GM19240 (cell line): ENCODE measurements at regions not wholly inside any gene's neighbourhood (a gene's known extent, or its start where the extent isn't known, plus 50 kb on each side); places are given as distances from the start of the nearest gene placed in this dataset.
"Not testable (repeated sequence)": the region's sequence is repeated elsewhere in the genome, so short reads cannot be mapped to it uniquely, and the experiment has no call there.

Experiments used
- DNase-seq: peaks from one replicate; pipeline ENCODE4 v3.0.0; 2011; ENCODE audit warnings: low spot score; ENCODE audit not compliant: insufficient read length

DNA sequence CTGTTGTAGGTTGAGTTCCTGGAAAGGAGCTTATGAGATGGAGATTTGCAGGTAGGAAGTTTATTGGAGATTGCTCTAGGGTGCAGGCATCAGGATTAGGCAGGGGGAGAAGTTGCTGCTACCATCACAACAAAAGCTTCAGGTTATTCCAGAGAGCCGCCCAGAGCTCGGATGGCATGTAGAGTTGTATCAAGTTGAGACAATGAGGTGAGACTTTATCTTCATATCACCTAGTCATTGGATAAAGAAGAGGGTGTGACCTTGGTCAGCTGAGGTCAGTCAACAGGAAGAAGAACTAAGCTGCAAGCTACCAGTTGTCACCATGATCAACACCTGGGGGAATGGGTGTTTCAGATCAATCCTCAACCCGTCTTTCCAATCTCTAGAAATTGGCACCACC, 342.0 kb downstream of the RFC3 start:
- no peak for DNase-seq

DNA sequence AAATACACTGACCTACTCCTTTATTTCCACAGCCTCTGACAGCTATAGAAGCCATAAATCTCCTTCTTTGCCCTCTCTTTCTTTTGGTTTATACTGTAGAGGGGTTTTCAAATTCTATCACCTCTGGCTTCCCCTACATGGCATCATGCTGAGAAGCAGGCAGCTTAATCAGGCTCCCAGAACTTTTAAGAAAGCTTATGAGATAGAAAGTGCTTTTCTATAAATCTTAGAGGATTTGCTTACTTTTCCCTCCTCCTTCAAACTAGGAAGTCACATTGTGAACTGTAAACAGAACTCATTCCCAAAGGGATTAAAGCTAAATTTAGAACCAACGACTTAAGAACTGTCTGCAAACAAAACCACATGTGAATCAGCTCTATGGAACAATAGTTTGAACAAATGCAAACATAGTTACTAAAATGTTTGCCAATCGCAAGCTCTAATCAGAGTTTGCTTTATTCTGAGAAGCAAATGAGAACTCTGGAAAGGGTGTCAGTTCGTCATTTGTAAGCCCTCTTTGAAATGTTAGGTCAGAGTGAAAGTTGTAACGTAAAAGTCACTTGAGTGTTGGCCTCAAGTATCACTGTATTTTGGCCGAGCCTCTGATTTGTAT, 344.1 kb downstream of the RFC3 start:
- DNase-seq: no peak

DNA sequence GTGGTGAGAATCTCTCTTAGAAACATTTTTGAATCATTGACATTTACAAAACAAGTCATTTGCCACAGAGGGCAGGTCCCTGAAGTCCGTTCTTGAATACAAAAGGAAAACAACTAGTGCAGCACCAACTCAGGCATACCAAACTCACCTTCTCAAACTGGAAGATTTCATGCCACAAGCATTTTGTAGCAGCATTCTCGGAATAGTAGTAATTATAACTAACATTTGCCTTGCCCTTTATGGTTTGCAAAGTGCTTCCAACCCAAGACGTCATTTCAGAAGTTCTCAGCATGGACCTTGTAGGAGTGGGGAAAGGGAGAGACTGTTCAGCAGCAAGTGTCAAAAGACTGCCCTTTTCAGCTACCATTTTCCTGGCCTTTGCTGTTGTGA, 344.6 kb downstream of the RFC3 start:
- DNase-seq: no peak

DNA sequence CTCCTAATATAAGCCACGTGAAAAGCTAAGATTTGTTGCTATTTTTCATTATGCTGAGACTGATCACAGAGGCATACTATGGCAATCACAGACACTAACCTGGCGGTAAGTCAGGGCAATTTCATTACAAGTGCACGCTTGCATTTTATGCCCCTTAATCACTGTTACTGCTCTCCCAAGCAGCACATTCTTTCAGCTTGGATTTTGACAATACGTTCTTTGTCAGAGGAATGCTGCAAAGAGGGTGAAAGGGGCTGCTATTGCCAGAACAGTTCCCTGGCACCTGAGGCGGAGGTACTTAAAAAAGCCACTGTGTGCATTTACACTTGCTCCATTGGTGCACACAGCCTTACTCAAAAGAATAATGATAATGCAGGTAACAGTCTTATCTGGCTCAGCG, 346.6 kb downstream of the RFC3 start:
- no peak for DNase-seq

DNA sequence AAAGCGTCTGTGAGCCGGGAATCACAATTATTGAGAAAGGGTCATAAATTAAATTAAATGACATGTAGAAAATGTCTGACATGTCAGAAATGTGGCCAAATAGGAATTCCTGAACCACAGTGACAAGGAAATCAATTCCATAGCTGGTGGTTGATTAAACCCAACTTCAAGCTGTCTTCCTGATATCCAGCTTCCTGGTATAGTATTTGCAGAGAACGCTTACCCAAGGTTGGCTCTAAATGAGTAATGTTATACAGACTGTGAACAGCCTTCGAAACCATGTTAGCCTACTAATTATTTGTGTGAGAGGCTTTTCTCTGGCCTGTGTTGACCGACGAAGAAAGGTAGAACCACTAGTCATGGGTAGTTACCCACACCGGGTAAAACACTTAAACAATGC, 347.2 kb downstream of the RFC3 start:
- no peak for DNase-seq

DNA sequence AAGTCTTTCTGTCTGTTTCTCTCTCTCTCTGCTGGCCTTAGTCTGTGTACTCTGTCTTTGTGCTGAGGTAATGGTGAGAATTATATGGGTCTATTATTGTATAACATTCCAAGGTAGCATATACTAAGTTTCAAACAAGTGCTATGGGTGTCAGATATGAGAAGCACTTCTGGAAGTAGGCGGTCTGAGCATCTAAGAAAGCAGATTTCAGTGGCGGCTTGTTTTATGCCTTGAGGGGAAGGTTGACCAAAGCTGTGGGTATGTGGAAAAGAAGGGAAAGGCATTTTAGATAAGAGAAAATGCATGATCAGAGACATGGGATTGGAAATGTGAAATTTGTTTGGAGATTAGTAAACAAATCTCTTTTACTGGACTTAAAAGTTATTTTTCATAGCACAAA, 348.5 kb downstream of the RFC3 start:
- no peak for DNase-seq

DNA sequence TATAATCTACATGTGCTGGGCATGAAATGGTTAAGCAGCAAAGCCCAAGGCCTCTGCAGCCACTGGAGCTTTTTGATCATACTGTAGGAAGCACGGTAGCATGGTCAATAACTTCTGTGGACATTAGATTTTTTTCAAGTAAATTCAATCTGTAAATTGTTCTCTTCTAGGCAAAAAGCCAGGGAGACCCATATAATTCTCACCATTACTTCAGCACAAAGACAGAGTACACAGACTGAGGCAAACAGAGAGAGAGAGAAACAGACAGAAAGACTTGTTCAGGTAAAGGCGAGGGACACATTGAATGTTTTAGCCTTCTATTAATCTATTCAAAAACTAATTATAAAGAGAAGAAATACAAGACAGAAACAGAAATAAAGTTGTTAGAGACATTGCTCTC, 349.4 kb downstream of the RFC3 start:
- DNase-seq: no peak

DNA sequence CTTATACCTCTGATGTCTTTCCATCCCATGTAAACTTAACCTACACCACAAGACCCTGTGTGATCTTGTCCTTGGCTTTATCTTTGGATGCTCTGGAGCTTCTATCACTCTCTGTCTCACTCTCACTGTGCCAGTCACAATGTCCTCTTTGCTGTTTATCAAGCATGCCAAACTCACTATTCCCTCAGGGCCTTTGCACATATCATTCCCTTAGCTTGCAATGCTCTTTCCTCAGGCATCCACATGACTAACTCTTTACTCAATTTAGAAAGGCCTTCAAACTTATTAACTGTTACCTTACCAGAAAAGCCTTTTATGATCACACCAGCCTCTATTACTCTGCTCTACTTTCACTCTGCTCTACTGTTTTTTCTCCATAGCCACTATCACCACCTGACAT, 354.1 kb downstream of the RFC3 start:
- no peak for DNase-seq

DNA sequence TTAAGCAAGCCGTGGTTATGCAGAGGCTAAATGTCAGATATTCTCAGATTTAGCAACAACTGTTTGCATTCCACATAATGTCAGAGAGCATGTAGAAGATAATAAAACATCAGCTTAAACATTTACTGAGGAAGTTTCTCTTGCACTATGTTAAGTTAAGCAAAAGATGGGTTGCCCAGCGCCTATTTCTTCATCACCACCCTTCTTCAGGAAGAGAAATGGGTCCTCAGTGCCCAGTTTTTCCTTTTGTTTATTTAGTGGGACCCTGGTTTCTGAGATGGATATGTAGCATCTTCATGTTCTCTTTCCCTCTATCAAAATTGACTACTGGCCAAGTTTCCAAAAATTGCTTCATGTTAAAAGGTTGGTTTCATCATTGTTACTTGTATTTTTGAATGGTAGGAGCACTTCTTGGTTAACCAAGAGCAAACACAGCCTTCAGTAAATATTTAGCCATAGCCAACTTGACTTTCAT, 356.8 kb downstream of the RFC3 start:
- DNase-seq: no peak

DNA sequence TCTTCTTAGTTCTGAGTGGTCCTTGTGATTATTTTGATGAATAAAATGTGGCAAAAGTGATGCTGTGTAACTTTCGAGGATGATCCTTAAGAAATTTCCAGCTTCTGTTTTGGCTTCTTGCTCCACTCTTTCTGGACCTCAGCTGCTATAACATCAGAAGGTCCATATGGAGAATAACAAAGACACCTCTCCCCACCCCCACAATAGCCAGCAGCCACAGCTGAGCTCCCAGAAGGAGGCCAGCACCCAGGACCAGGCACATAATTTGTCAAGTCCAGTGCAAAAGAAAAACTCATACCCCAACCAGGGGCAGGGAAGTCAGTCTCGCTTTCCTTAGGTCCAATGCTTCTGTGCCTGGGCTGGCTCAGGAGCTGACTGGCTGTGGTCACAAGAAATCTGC, 357.6 kb downstream of the RFC3 start:
- DNase-seq: no peak

DNA sequence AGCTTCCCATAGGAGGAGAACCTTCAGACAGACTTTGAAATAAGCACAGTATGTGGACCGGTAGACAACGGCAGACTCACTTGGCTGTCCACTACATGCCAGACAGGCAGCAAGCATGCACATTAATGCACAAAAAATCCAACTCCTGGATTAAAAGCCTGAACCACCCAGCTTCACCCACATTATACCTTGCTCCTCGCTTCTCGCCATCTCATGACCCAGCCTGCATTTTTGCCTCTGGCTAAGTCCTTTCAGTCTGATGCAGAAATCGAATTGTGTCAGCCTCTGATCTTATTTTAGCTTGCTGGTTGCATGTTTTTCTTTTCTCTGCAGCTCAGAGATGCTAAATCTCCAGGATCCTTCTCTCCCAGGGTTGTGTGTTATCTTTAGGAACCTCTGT, 358.7 kb downstream of the RFC3 start:
- DNase-seq: no peak

DNA sequence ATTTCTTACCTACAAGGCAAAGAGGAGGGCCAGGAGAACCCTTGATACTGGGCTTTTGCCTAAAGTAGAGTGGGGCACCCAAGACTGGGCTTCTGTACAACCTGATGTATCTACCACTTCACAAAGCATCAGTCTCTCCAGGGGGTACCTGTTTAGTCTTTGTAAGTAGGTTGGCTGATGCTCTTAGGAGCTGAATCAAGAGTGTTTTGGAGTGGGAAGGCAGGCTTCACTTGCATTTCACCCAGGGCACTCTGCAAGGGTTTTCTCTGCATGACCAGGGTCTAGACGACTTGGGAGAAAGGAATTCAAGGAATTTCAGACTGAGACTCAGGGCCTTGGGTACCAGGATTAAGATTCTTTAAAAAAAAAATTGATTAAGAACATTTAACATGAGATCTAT, 361.5 kb downstream of the RFC3 start:
- DNase-seq: no peak

DNA sequence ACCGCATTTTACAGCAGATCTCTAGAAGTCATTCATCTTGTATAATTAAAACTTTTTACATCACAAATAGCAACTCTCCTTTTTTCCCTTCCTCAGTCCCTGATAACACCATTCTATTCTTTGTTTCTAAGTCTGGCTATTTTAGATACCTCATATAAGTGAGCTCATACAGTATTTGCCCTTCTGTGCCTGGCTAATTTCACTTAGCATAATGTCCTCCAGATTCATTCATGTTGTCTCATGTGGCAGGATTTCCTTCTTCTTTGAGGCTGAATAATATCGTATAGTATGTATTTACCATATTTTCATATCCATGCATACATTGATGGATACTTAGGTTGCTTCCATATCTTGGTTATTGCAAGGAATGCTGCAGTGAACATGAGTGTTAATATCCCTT, 362.0 kb downstream of the RFC3 start:
- DNase-seq: no peak

DNA sequence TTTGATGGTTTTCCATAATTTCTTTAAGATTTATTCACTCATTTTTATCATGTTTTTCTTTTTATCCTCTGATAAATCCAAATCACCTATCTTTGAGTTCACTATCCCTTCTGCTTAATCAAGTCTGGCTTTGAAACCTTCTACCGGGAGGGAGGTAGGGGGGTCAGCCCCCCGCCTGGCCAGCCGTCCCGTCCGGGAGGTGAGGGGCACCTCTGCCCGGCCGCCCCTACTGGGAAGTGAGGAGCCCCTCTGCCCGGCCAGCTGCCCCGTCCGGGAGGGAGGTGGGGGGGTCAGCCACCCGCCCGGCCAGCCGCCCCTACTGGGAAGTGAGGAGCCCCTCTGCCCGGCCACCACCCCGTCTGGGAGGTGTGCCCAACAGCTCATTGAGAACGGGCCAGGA, 363.3 kb downstream of the RFC3 start:
- DNase-seq: not testable (repeated sequence)

DNA sequence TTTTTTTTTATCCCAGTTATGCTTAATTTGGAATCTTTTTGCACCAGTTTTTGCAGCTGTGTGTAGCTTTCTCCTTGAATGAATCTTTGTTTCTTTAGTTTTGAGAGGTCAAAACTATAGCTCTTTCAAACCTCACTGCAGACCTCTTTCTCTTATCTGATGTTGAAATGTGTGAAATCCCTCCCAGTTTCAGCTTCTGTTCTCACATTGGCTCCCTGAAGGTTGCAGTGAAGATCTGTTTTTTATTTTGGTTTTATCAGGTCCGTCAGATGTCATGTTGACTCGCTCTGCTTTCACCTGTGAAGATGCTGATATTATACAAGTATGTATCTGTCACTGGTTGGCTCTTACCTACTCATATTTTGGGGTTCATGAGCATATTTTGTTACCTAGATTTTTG, 372.0 kb downstream of the RFC3 start:
- DNase-seq: no peak

DNA sequence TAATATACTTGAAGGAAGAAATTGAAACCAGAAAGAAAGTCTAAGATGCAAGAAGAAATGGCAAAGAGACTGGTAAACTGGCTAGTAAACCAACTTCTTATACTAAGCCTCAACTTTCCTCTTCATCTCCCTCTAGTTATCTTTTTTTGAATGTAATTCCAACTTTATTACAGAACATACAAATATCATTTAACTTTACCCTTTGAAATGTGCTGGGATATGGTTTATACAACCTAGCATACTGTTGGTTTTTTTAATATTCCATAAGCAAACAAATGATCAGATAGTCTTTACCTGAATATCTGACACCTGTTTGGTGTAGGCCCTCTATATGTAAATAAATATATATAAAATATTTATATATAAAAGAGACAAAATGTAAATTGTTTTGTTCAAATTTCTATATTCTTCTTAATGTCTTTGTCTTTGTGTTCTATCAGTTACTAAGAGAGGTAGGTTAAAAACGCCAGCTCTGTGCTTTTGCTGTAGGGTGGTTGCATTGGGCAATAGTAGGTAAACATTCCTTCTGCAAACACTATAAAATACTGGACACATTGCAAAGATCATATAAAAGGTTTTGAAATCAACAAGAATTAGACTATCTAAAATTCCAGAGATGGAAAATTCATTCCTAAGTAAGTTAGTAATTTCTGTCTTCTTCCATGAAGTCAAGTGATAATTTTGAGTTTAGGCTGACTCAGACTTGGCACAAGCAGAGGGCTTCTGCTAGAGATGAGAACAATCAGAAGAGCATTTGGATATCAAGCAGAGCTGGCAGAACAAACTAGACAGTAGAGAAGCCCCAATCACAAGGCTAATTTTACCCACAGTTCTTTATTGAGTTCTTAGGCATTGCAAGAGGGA, 383.3 kb downstream of the RFC3 start:
- DNase-seq: no peak

DNA sequence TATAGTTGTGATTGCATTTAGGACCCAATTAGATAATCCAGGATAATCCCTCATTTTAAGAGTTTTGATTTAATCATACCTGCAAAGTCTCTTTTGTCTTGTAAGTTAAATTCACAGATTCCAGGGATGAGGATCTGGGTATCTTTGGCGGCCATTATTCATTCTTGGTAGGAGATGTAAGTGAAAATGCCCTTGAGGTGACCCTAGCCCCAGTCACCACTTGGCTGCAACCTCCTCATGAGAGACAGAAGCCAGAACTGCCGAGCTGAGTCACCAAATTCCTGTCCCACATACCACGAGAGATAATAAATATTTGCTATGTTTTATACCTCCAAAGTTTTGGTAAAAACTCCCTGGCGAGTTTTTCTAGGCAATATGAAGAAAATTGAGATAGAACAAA, 389.4 kb downstream of the RFC3 start:
- no peak for DNase-seq

DNA sequence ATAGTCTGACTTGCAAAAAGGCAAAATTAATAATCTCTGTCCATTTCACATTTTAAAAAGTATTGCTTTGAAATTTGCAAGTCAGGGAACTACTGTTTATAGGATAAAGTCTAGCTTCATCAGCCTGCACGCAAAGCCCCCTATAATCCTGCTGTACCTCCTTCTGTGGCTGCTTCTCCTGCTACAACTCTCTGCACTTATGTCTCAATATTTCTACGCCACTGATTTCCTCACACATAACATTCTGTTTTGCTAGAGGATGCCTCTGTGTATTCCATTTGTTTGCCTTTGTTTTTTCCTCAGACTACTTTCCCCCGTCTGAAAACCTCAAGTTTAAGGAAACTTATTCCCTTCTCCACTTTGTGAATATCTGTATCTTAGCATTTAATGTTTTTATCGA, 389.9 kb downstream of the RFC3 start:
- DNase-seq: no peak

DNA sequence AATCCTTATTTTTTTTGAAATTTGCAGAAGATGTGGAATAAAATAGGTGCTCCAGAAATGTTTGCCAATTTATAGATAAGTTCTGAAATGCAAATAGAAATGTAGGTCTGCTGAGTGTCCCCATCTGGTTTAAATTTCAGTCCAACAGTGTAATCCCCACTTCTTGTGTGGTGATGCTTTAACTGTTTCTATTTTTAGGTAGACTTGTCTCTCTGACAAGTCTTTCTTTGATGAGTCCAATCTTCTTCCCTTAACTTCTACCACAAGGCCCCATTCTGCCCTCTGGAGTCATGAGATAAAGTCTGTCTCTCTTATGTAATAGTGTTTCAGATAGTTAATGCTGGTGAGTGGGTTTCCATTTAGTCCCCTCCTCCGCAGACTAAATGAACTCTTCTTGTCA, 390.4 kb downstream of the RFC3 start:
- DNase-seq: no peak

DNA sequence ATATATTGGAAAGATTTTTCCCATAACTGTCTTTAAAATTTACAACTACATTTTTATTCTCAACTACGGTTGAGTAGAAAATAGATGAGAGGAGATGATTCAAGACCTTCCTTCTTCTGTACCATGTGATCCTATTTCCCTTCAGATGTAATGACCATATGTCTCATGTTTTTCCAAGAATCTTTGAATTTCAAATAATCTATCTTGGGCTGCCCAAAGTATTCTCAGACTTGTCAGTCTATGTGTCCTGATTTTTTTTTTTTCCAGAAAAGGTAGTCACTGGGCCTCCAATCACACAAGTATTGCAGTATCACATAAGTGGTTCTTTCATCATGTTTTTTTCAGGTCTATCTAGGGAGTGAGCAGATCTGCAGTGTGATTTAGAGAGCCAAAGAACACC, 392.4 kb downstream of the RFC3 start:
- no peak for DNase-seq

DNA sequence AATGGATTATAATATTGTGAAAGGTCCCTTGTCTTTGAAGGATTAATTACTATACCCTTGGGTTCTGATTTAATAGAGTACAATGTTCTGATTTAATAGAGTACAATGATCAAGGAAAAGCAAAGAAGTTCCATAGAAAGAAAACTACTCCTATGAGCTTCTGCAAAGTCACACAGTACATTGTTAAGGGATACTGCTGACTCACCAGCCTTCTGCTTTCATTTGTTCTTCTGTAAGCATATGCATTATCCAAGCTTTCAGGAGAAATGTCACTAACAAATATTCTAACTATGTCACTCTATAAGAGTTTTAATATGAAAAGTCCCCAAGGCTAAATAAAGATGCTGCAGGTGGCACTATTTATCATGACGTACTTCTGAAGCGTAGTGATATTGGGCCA, 396.7 kb downstream of the RFC3 start:
- no peak for DNase-seq

DNA sequence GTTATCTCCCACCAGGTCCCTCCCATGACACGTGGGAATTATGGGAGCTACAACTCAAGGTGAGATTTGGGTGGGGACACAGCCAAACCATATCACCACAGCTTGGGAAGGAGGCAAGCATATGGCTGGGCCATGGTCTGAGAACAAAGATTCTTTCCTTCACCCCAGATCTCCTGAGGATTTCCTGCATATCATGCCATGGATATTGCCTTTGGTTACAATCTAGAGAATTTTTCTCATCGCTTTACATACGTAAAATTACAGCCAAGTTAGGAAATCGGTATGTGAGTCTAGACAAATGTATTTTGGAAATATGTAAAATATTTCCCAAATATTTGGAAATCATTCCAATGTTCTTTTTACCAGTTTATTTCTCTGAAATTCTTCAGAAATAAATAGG, 398.3 kb downstream of the RFC3 start:
- no peak for DNase-seq

DNA sequence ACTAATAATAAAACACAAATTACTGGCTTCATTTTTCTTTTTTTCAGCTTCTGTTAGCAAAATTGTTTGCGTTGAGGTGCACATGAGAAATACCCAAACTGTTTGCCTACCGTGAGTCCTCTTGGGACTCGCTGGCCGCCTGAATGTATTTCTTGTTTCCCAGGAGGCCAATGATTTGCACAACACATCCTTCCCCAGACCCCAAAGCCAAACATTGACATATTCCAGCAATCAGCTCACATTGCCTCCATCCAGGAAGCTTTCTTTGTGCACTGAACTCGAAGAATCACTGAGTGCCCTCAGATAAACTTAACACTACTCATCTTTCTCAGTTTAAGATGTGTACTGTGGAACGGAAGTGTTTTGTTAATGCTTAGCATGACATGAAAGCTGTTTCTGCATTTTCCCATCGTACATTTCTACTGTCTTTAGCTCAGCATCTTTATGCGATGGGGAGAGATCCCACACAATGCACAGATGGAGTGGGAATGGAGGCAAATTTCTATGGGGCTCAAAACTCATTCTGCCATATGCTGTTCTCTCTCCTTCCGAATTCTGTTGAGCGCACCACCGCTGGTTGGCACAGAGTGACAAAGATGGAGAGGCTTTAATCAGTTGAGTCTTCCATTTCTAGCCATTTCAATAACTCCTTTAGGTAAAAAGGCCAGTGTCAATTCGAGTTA, 399.5 kb downstream of the RFC3 start:
- DNase-seq: no peak
